H1 (cell line): ENCODE measurements at regions not wholly inside any gene's neighbourhood (a gene's known extent, or its start where the extent isn't known, plus 50 kb on each side); places are given as distances from the start of the nearest gene placed in this dataset.

Source experiments
- CTCF ChIA-PET: fragments of 300-600 bp; sonication (Branson Sonifier 250); formaldehyde crosslinking; loops from one replicate; lab custom pipeline; 2021; ENCODE audit not compliant: partially characterized antibody; lab: Charles Lee
- POLR2A ChIA-PET: fragments of 300-600 bp; sonication (Branson Sonifier 250); formaldehyde crosslinking; loops from one replicate; lab custom pipeline; 2021; ENCODE audit warnings: inconsistent platforms; ENCODE audit not compliant: partially characterized antibody; lab: Charles Lee
- DNase-seq, 2 experiments: peaks; one replicate each; pipeline versions ENCODE4 v3.0.0 to v3.0.0-alpha.2; 2010 to 2022; ENCODE audit warnings: low spot score in 2 of 2, low read depth in 1 of 2, mixed read lengths in 1 of 2
- FAIRE-seq: peaks from 2 replicates; lab custom pipeline; 2011; peaks lifted over from hg19 to GRCh38; lab: Jason Lieb, UNC
- H2AFZ ChIP-seq: 2 replicates; pipeline ENCODE4 v1.8.1; 2012; ENCODE audit warnings: low read length, inconsistent platforms
- H2AK5ac ChIP-seq: 2 replicates; pipeline ENCODE4 v1.6.1; 2013; ENCODE audit warnings: low read depth, low read length
- H2BK120ac ChIP-seq: replicated peaks from 2 replicates; pipeline ENCODE3; 2013; ENCODE audit warnings: low read depth, low read length, inconsistent platforms
- H2BK12ac ChIP-seq: 2 replicates; pipeline ENCODE4 v1.6.1; 2013; ENCODE audit warnings: low read depth, low read length
- H2BK15ac ChIP-seq: 2 replicates; pipeline ENCODE4 v1.6.1; 2013; ENCODE audit warnings: low read length
- H2BK20ac ChIP-seq: 2 replicates; pipeline ENCODE4 v1.6.1; 2013; ENCODE audit warnings: low read length
- H2BK5ac ChIP-seq: 2 replicates; pipeline ENCODE4 v1.6.1; 2013; ENCODE audit warnings: low read depth, low read length
- H3K14ac ChIP-seq: 2 replicates; pipeline ENCODE4 v1.6.1; 2013; ENCODE audit warnings: inconsistent platforms; ENCODE audit not compliant: insufficient read length
- H3K18ac ChIP-seq: 2 replicates; pipeline ENCODE4 v1.6.1; 2013; ENCODE audit warnings: low read length; ENCODE audit errors: extremely low read depth
- H3K23ac ChIP-seq: 2 replicates; pipeline ENCODE4 v1.6.1; 2013; ENCODE audit warnings: inconsistent platforms; ENCODE audit not compliant: insufficient read length
- H3K23me2 ChIP-seq: 2 replicates; pipeline ENCODE4 v1.6.1; 2013; ENCODE audit warnings: low read depth, low read length
- H3K27ac ChIP-seq: 2 replicates; pipeline ENCODE4 v1.6.1; 2011; ENCODE audit warnings: low read depth, low read length, inconsistent platforms
- H3K27me3 ChIP-seq, 4 experiments: replicated peaks in 1 of 4; 1 replicate in 1 of 4; 2 replicates in 3 of 4; pipeline versions ENCODE4 v1.6.1 to v1.8.1; 2011 to 2013; ENCODE audit warnings: low read length in 3 of 4, mild to moderate bottlenecking in 3 of 4, inconsistent platforms in 2 of 4, mixed read lengths in 2 of 4, moderate library complexity in 1 of 4; ENCODE audit not compliant: control insufficient read depth in 3 of 4, insufficient read depth in 3 of 4; ENCODE audit errors: extremely low read depth in 1 of 4
- H3K36me3 ChIP-seq, 4 experiments: 2 replicates each; pipeline versions ENCODE4 v1.6.1 to v1.8.1; 2011 to 2013; ENCODE audit warnings: mild to moderate bottlenecking in 4 of 4, low read length in 3 of 4, moderate library complexity in 2 of 4, control low read depth in 1 of 4, inconsistent platforms in 1 of 4; ENCODE audit not compliant: insufficient read depth in 4 of 4, control insufficient read depth in 2 of 4
- H3K4ac ChIP-seq: replicated peaks from 2 replicates; pipeline ENCODE3; 2013; ENCODE audit warnings: low read length, low read depth, mixed read lengths, inconsistent platforms; ENCODE audit not compliant: insufficient read length
- H3K4me1 ChIP-seq, 4 experiments: replicated peaks in 1 of 4; 1 replicate in 1 of 4; 2 replicates in 3 of 4; pipeline versions ENCODE4 v1.6.1 to v1.8.1; 2011 to 2013; ENCODE audit warnings: low read length in 3 of 4, inconsistent platforms in 2 of 4, mixed read lengths in 1 of 4; ENCODE audit not compliant: insufficient read depth in 4 of 4, control insufficient read depth in 3 of 4
- H3K4me2 ChIP-seq, 2 experiments: 2 replicates each; pipeline versions ENCODE4 v1.6.1 to v1.8.1; 2011 to 2013; ENCODE audit warnings: low read depth in 2 of 2, low read length in 2 of 2, control low read depth in 1 of 2, inconsistent platforms in 1 of 2, mild to moderate bottlenecking in 1 of 2; ENCODE audit not compliant: insufficient read depth in 1 of 2
- H3K4me3 ChIP-seq, 4 experiments: fragments of 200-600, 300-600 bp in 1 of 4; sonication (generic), shearing (Covaris generic), sonication (Bioruptor Twin) in 1 of 4; 2 replicates each; pipeline versions ENCODE4 v1.5.1 to v1.8.1; 2011 to 2016; ENCODE audit warnings: low read length in 4 of 4, low read depth in 3 of 4, control low read depth in 2 of 4, inconsistent platforms in 2 of 4, mild to moderate bottlenecking in 2 of 4, mixed read lengths in 1 of 4, moderate library complexity in 1 of 4; ENCODE audit not compliant: insufficient read depth in 2 of 4; ENCODE audit errors: extremely low read depth in 1 of 4
- H3K56ac ChIP-seq: replicated peaks from 2 replicates; pipeline ENCODE3; 2013; ENCODE audit warnings: low read depth, mild to moderate bottlenecking, mixed read lengths, low read length, inconsistent platforms; ENCODE audit not compliant: insufficient read length
- H3K79me1 ChIP-seq: 2 replicates; pipeline ENCODE4 v1.6.1; 2013; ENCODE audit warnings: low read depth, low read length, control low read depth
- H3K79me2 ChIP-seq, 2 experiments: 2 replicates each; pipeline versions ENCODE4 v1.6.1 to v1.8.1; 2012 to 2013; ENCODE audit warnings: low read length in 2 of 2, mild to moderate bottlenecking in 2 of 2, inconsistent platforms in 1 of 2; ENCODE audit not compliant: insufficient read depth in 2 of 2, control insufficient read depth in 1 of 2
- H3K9ac ChIP-seq, 4 experiments: replicated peaks in 1 of 4; 1 replicate in 1 of 4; 2 replicates in 3 of 4; pipeline versions ENCODE4 v1.6.1 to v1.8.1; 2011 to 2013; ENCODE audit warnings: low read depth in 3 of 4, low read length in 3 of 4, control low read depth in 2 of 4, mild to moderate bottlenecking in 2 of 4, moderate library complexity in 2 of 4, inconsistent platforms in 1 of 4; ENCODE audit errors: extremely low read depth in 1 of 4
- H3K9me3 ChIP-seq, 2 experiments: 2 replicates each; pipeline versions ENCODE4 v1.6.1 to v1.8.1; 2012 to 2013; ENCODE audit warnings: mild to moderate bottlenecking in 2 of 2, moderate library complexity in 2 of 2, control low read depth in 1 of 2, inconsistent platforms in 1 of 2, low read depth in 1 of 2, low read length in 1 of 2, mixed read lengths in 1 of 2; ENCODE audit not compliant: insufficient read depth in 2 of 2
- H4K20me1 ChIP-seq, 2 experiments: replicated peaks in 1 of 2; 2 replicates each; pipeline versions ENCODE3 to v1.8.1; 2011 to 2013; ENCODE audit warnings: inconsistent platforms in 2 of 2, low read length in 2 of 2, mild to moderate bottlenecking in 1 of 2; ENCODE audit not compliant: insufficient read depth in 2 of 2, control insufficient read depth in 1 of 2
- H4K5ac ChIP-seq: 2 replicates; pipeline ENCODE4 v1.6.1; 2013; ENCODE audit warnings: low read length, low read depth, mixed read lengths, inconsistent platforms; ENCODE audit not compliant: insufficient read length
- H4K8ac ChIP-seq: 2 replicates; pipeline ENCODE4 v1.8.0; 2013; ENCODE audit warnings: mild to moderate bottlenecking, moderate library complexity, low read length, inconsistent platforms; ENCODE audit not compliant: insufficient read depth; ENCODE audit errors: extremely low read depth
- H4K91ac ChIP-seq: replicated peaks from 2 replicates; pipeline ENCODE3; 2013; ENCODE audit warnings: low read length, mixed read lengths, inconsistent platforms; ENCODE audit not compliant: insufficient read length
- CEBPB ChIP-seq: IDR thresholded peaks from 2 replicates; pipeline ENCODE4 v1.6.1; 2012; ENCODE audit warnings: low read depth, low read length
- CHD2 ChIP-seq: IDR thresholded peaks from 2 replicates; pipeline ENCODE4 v1.6.1; 2012; ENCODE audit warnings: low read length, improper control_type of control experiment
- EGR1 ChIP-seq: IDR thresholded peaks from 2 replicates; pipeline ENCODE4 v1.6.1; 2011; ENCODE audit warnings: low read depth, low read length, borderline replicate concordance
- FOSL1 ChIP-seq: IDR thresholded peaks from 2 replicates; pipeline ENCODE4 v1.6.1; 2011; ENCODE audit warnings: mild to moderate bottlenecking, low read depth, low read length, moderate library complexity; ENCODE audit not compliant: insufficient read depth
- HDAC2 ChIP-seq, 2 experiments: fragments of 300-600 bp in 1 of 2; sonication (generic) in 1 of 2; IDR thresholded peaks; 2 replicates each; pipeline ENCODE4 v1.6.1; 2011 to 2012; ENCODE audit warnings: low read depth in 2 of 2, low read length in 2 of 2, mild to moderate bottlenecking in 2 of 2, moderate library complexity in 2 of 2, borderline replicate concordance in 1 of 2, inconsistent platforms in 1 of 2
- JUND ChIP-seq: IDR thresholded peaks from 2 replicates; pipeline ENCODE4 v1.6.1; 2011; ENCODE audit warnings: mild to moderate bottlenecking, improper control_type of control experiment, low read length
- RBBP5 ChIP-seq: IDR thresholded peaks from 2 replicates; pipeline ENCODE4 v1.7.1; 2012; ENCODE audit warnings: low read depth, mild to moderate bottlenecking, inconsistent platforms, low read length, moderate library complexity, borderline replicate concordance
- SP1 ChIP-seq: IDR thresholded peaks from 2 replicates; pipeline ENCODE4 v1.6.1; 2011; ENCODE audit warnings: low read depth, low read length
- SP4 ChIP-seq: IDR thresholded peaks from 2 replicates; pipeline ENCODE4 v1.6.1; 2012; ENCODE audit warnings: low read length, inconsistent platforms
- WGBS, 2 experiments: shearing (Covaris generic) in 1 of 2; methylation state at CpG; one replicate each; pipeline versions ENCODE4 v1.1.6 to v1.1.7; 2013 to 2015; ENCODE audit warnings: low lambda C conversion rate in 2 of 2, mixed read lengths in 2 of 2, inconsistent platforms in 1 of 2, low coverage in 1 of 2, missing lambda C conversion rate in 1 of 2; ENCODE audit not compliant: insufficient replicate concordance in 2 of 2, insufficient coverage in 1 of 2, insufficient read length in 1 of 2; ENCODE audit errors: extremely low coverage in 1 of 2, missing lambda C conversion rate in 1 of 2; 5-methylcytosine and 5-hydroxymethylcytosine counted together

GRCh38 chr2:67075056-67075455, 322.1 kb upstream of the ETAA1 start:
- POLR2A ChIA-PET: no interaction called here

More at GRCh38 chr2:67075056-67075455, 322.1 kb upstream of the ETAA1 start:
- H3K27me3 ChIP-seq: peaks cover 0 to 1% (median 0%) of the 10 kb centered on the region in 4 experiments; a peak in 1 of 7 replicates
- H3K9me3 ChIP-seq: no peaks in the 10 kb centered on the region
- no peak overlapping the region for H4K5ac ChIP-seq
- 93% methylated on average over 7 of the region's 7 CpGs; no CpG with 5 or more reads in 1 of the 2 experiments for WGBS, 2 experiments
- H3K36me3 ChIP-seq: no peaks in the 10 kb centered on the region
- H3K4me1 ChIP-seq: no peaks in the 10 kb centered on the region
- H4K91ac ChIP-seq: no peak overlapping the region
- H3K9ac ChIP-seq: no peak overlapping the region
- H3K79me2 ChIP-seq: no peaks in the 10 kb centered on the region
- no peak overlapping the region for H2BK20ac ChIP-seq
- H2BK12ac ChIP-seq: no peak overlapping the region
- H3K4me3 ChIP-seq: no peak overlapping the region
- CTCF ChIA-PET: no interaction called here
- no peak overlapping the region for H3K4me2 ChIP-seq
- no peak overlapping the region for H3K14ac ChIP-seq
- no peak overlapping the region for H3K4ac ChIP-seq
- no peak for DNase-seq
- no peak overlapping the region for H3K23ac ChIP-seq
- H2BK15ac ChIP-seq: no peak overlapping the region
- no peak for TF ChIP-seq EGR1
- no peak for TF ChIP-seq FOSL1
- TF ChIP-seq CEBPB: no peak
- TF ChIP-seq SP4: no peak
- TF ChIP-seq CHD2: no peak
- TF ChIP-seq SP1: no peak
- TF ChIP-seq HDAC2 (IDR thresholded peaks at IDR 0.05; ENCODE audit: borderline replicate concordance in 1 of 2, low read depth in 2 of 2, low read length in 2 of 2): no peak
- no peak for TF ChIP-seq RBBP5
- no peak for TF ChIP-seq JUND
- FAIRE-seq: no peak
- no peak overlapping the region for H3K18ac ChIP-seq
- no peaks in the 10 kb centered on the region for H4K20me1 ChIP-seq
- no peak overlapping the region for H2AFZ ChIP-seq
- no peaks in the 10 kb centered on the region for H3K79me1 ChIP-seq
- no peaks in the 10 kb centered on the region for H3K23me2 ChIP-seq
- H4K8ac ChIP-seq: no peak overlapping the region
- no peak overlapping the region for H3K27ac ChIP-seq
- no peak overlapping the region for H3K56ac ChIP-seq
- no peak overlapping the region for H2BK120ac ChIP-seq
- no peak overlapping the region for H2AK5ac ChIP-seq
- H2BK5ac ChIP-seq: no peak overlapping the region
